HEK293T (cell line): ENCODE measurements at regions not wholly inside any gene's neighbourhood (a gene's known extent, or its start where the extent isn't known, plus 50 kb on each side); places are given as distances from the start of the nearest gene placed in this dataset.

Source experiments
- BHLHE40 ChIP-seq: fragments of 450-650 bp; IDR thresholded peaks from 2 replicates; pipeline ENCODE4 v1.6.1; 2016; ENCODE audit warnings: mild to moderate bottlenecking, moderate library complexity, borderline replicate concordance
- L3MBTL2 ChIP-seq: fragments of 450-650 bp; conservative IDR thresholded peaks from 2 replicates; pipeline ENCODE4 v1.6.1; 2016; ENCODE audit warnings: mild to moderate bottlenecking
- NFRKB ChIP-seq: fragments of 450-650 bp; IDR thresholded peaks from 2 replicates; pipeline ENCODE4 v1.6.1; 2016; ENCODE audit warnings: mild to moderate bottlenecking, moderate library complexity
- SP1 ChIP-seq: fragments of 450-650 bp; IDR thresholded peaks from 2 replicates; pipeline ENCODE4 v1.6.1; 2017

DNA sequence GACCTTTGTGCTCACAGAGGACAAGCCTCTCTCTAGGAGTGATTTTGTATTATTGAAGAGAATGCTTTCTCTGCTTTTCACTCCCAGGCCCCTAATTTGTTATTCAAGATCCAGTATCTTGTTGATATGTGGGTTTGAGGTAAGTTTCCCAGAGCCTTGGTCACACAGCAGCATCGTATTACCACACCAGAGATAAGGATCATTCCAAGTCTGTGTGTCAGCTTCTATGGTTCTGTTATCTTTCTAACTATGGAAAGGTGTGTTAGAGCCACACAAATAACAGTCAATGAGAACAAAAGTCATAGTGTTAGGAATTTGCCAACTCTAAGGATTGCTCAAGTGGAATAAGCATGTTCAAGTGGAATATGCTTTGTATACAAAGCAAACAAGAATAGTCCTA is 1208.3 kb downstream of the GATA3 start:
- TF ChIP-seq L3MBTL2 = no peak
- TF ChIP-seq NFRKB = no peak
- no peak for TF ChIP-seq SP1
- TF ChIP-seq BHLHE40 = no peak
